ENCODE measurements at regions not wholly inside any gene's neighbourhood (a gene's known extent, or its start where the extent isn't known, plus 50 kb on each side); places are given as distances from the start of the nearest gene placed in this dataset.

DNA sequence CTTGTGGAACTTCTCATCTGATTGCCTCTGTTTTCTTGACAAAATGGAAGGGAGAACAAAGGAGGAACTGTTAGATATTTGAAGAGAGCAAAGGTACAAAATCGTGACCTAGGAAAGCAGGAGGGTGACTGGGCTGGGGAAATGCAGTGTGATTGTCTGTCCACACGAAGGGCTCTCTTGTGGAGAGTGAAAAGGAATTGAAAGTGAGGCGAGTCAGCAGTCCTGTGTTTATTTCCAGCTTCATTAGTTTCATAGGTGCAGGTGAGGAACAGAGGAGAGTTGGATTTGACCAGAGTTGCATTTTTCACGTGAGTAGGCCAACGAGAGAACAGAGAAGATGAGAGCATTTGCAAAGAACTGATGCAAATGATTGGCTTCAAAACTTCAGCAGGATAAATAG lies 336.4 kb upstream of the SATB1 start:
- no peak for DNase-seq (ENCODE audit: low spot score)
- TF ChIP-seq CTCF (IDR thresholded peaks at IDR 0.05; ENCODE audit: extremely low read depth, missing control alignments) = no peak

DNA sequence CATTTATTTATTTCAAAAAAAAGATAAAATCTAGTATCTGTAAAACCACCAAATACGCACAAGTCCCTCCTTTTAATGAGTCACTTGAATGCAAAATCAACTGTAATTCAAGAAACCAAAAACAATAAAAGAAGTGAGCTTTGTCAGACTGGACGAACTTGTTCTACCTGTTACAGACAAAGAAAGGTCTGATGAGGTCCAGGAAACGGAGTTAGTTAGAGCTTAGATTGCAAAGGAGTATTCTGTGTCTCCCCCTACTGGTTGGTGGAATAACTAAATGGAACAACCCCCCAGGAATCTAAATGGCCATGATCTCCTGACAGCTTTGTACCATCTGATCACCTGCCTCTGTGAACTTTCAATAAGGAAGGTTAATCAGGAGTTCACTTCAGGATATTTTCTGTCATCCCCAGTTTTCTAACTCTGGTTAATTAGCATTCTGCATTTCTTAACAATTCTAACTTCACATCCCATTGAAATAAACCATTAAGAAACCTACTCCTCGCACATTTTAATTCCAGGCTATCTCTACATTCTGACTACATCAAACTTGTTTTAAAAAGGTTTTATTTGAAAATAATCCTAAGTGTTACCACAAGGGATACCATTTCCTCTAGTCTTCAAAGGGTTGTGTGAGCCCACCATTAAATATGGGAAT lies 333.0 kb upstream of the SATB1 start:
- DNase-seq (ENCODE audit: low spot score) = peak; percentile 36
- TF ChIP-seq CTCF (IDR thresholded peaks at IDR 0.05; ENCODE audit: extremely low read depth, missing control alignments) = peak; percentile 51

GRCh38 chr3:18757476-18757875 lies 332.3 kb upstream of the SATB1 start:
- no peak for TF ChIP-seq CTCF (IDR thresholded peaks at IDR 0.05; ENCODE audit: extremely low read depth, missing control alignments)

GRCh38 chr3:18752273-18752934 lies 327.3 kb upstream of the SATB1 start:
- no peak for DNase-seq (ENCODE audit: low spot score)
- TF ChIP-seq CTCF (IDR thresholded peaks at IDR 0.05; ENCODE audit: extremely low read depth, missing control alignments) = no peak

More at GRCh38 chr3:18757476-18757875, 332.3 kb upstream of the SATB1 start:
- no peak for DNase-seq (ENCODE audit: low spot score)

DNA sequence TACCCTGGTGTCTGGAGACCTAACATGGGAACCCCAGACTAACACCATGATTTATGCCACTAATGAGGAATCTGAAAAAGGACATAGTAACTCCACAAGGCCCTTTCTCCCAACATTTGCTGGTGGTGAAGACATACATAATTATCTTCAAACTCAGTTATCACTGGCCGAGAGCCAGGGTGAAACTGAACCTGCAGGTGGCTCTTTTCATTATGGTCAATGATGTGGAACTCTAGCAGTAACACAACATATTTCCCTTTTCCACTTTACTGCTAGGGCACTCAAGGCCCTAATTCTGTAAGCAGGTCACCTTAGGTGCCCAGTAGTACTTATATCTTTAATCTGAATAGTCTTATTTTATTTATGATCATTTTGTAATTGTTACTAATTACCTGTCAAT lies 326.4 kb upstream of the SATB1 start:
- DNase-seq (ENCODE audit: low spot score) = no peak
- TF ChIP-seq CTCF (IDR thresholded peaks at IDR 0.05; ENCODE audit: extremely low read depth, missing control alignments) = no peak

DNA sequence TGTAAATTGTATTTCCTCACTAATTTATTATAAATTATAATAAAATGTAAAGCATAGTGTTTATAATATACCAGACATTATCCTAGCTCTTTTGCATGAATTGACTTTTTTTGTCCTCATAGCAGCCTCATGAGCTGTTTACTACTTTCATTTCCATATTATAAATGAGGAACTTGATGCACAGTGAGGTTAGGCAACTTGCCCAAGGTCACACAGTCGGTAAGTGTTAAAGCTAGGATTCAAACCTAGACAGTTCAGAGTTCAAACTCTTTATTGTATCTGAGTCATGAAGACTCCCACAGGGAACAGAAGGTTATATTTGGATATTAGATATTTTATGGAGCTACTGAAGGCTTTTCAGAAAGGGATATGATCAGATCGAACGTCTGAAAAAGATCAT lies 322.2 kb upstream of the SATB1 start:
- DNase-seq (ENCODE audit: low spot score) = no peak
- TF ChIP-seq CTCF (IDR thresholded peaks at IDR 0.05; ENCODE audit: extremely low read depth, missing control alignments) = no peak

- TF ChIP-seq CTCF (IDR thresholded peaks at IDR 0.05; ENCODE audit: extremely low read depth, missing control alignments) = no peak
- DNase-seq (ENCODE audit: low spot score) = no peak
Observed at GRCh38 chr3:18745472-18745871, 320.3 kb upstream of the SATB1 start.
